Hematopoietic multipotent progenitor cell treated with erythropoietin and hydrocortisone succinate and interleukin-3 and kit ligand, for 17 days (in vitro differentiated cells): ENCODE measurements at regions not wholly inside any gene's neighbourhood (a gene's known extent, or its start where the extent isn't known, plus 50 kb on each side); places are given as distances from the start of the nearest gene placed in this dataset.
"Not testable (repeated sequence)": the region's sequence is repeated elsewhere in the genome, so short reads cannot be mapped to it uniquely, and the experiment has no call there.

Experiments used
- DNase-seq: peaks from one replicate; pipeline ENCODE4 v3.0.0-alpha.2; 2015; ENCODE audit warnings: low spot score

- DNase-seq: no peak
These were observed 492.3 kb downstream of the DIPK2A start for GRCh38 chr3:144463911-144464310.

- no peak for DNase-seq
These were observed 494.5 kb downstream of the DIPK2A start for GRCh38 chr3:144466114-144466513.

- DNase-seq: no peak
These were observed 494.9 kb downstream of the DIPK2A start for GRCh38 chr3:144466540-144466939.

- DNase-seq: no peak
These were observed 499.0 kb downstream of the DIPK2A start for GRCh38 chr3:144470666-144471065.

GRCh38 chr3:144477593-144477992 is 506.0 kb downstream of the DIPK2A start:
- no peak for DNase-seq

GRCh38 chr3:144480416-144480919 is 508.8 kb downstream of the DIPK2A start:
- no peak for DNase-seq

GRCh38 chr3:144482876-144483275 is 511.3 kb downstream of the DIPK2A start:
- no peak for DNase-seq

GRCh38 chr3:144487011-144487410 is 515.4 kb downstream of the DIPK2A start:
- no peak for DNase-seq

GRCh38 chr3:144488927-144489326 is 517.3 kb downstream of the DIPK2A start:
- no peak for DNase-seq

GRCh38 chr3:144491333-144491732 is 519.7 kb downstream of the DIPK2A start:
- no peak for DNase-seq

- not testable (repeated sequence) for DNase-seq
These were observed 523.0 kb downstream of the DIPK2A start for GRCh38 chr3:144494651-144495050.

GRCh38 chr3:144496141-144496835 is 524.7 kb downstream of the DIPK2A start:
- no peak for DNase-seq

GRCh38 chr3:144497452-144497851 is 525.8 kb downstream of the DIPK2A start:
- no peak for DNase-seq

- no peak for DNase-seq
These were observed 527.6 kb downstream of the DIPK2A start for GRCh38 chr3:144499001-144499930.

GRCh38 chr3:144501467-144501866 is 529.8 kb downstream of the DIPK2A start:
- no peak for DNase-seq

- no peak for DNase-seq
These were observed 530.8 kb downstream of the DIPK2A start for GRCh38 chr3:144502402-144502801.

- DNase-seq: not testable (repeated sequence)
These were observed 534.8 kb downstream of the DIPK2A start for GRCh38 chr3:144506375-144506774.

GRCh38 chr3:144511346-144511745 is 539.7 kb downstream of the DIPK2A start:
- no peak for DNase-seq

GRCh38 chr3:144516026-144516425 is 544.4 kb downstream of the DIPK2A start:
- DNase-seq: no peak

GRCh38 chr3:144516589-144516988 is 545.0 kb downstream of the DIPK2A start:
- no peak for DNase-seq

GRCh38 chr3:144521131-144521530 is 549.5 kb downstream of the DIPK2A start:
- no peak for DNase-seq

GRCh38 chr3:144522456-144522855 is 550.8 kb downstream of the DIPK2A start:
- DNase-seq: no peak

GRCh38 chr3:144523396-144523795 is 551.8 kb downstream of the DIPK2A start:
- DNase-seq: no peak
